Activated CD4-positive, alpha-beta T cell treated with anti-CD3 and anti-CD28 coated beads, Interleukin-2, Interleukin-6, amounts not matched to agents 100 ng/mL and 50 ng/mL, durations not matched to agents 16 hours and 8 hours (primary cell): ENCODE measurements at regions not wholly inside any gene's neighbourhood (a gene's known extent, or its start where the extent isn't known, plus 50 kb on each side); places are given as distances from the start of the nearest gene placed in this dataset.

Experiments
- DNase-seq: peaks from one replicate; pipeline ENCODE4 v3.0.0-alpha.2; 2020

DNA sequence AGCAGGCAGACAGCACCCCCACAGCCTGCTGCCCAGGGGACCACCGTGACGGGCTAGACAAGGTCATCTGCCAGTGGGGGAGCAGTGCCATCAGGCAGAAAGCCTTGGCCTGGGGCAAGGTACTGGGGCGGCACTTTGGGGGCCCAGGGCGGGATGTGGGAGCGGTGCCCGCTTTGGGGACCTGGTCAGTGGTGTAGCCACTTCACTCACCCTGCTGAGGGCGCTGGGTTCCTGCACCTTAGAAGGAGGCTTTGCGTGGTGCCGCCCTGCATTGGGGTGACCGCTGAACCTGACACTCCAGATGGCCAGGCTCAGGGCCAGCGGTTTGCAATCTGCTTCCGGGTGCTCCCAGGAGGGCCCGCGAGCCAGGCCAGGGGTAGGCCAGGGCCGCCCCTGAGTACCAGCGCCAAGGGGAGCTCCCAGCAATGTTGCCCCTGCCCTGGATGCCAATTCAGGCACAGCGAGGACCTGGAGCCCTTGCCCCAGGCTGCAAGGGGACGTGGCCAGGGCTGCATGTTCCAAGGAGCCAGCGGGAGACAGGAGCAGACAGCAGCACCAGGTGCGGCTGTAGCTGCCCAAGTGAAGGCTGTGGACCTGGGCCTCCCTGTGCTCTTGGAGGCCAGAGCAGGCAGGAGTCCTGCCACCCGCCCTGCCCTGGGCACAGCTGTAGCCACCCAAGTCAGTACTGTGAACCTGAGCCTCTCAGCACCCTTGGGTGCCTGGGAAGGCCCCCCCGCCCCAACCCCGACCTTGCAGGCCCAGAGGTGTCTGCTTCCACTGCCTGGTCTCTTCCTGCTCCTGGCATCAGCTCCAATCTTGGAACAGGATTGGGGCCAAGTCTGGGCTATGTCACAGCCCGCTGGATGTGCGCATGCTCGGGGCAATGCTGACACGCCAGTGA is 550.7 kb downstream of the SLC6A15 start:
- DNase-seq = no peak

- DNase-seq = no peak
Measured at GRCh38 chr12:84357314-84357713, 555.3 kb downstream of the SLC6A15 start.

GRCh38 chr12:84356224-84356623 is 556.4 kb downstream of the SLC6A15 start:
- DNase-seq = no peak

DNA sequence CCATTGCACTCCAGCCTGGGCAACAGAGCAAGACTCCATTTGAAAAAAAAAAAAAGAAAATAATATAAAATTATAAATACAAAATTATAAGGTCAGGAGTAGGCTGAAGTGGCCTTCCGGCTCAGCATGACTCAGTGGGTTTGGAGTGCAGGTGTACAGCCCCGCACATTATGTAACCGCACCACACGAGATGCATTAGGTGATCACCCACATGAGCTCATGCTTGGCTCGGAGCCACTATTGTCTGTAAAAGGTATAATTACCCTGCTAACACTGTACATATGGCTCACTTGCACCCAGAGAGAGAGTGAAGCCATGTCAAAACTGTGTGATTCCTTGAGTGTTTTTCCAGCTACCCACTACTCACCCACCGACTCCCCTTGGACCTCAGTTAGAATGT is 557.0 kb downstream of the SLC6A15 start:
- DNase-seq = no peak

GRCh38 chr12:84348582-84348981 is 564.0 kb downstream of the SLC6A15 start:
- no peak for DNase-seq

DNA sequence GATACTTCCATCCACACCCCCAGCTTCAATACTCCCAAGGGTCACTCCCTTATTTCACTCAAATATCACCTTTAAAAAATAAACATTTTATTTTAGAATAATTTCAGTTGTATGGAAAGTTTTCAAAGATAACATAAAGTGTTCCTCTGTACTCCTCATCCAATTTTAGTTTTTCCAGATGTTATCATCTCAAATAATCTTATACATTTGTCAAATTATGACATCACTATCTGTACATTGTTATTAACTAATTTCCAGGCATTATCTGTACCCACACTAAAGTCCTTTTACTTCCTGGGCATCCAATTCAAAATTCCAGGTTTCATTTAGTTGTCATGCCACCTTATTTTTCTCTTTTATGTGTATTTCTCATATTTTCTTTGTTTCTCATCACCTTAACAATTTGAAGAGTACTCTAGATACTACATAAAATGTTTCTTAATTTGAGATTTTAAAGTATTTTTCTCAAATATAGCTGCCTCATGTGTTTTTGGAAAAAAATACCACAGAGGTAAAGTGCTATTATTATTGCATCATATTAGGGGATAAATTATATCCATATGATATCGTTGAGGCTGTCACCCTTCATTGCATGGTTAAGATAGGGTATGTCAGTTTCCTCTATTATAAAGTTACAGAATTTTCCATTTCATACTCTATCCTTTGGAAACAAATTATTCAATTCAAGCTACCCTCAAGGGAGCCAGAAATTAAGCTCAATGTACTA is 571.0 kb downstream of the SLC6A15 start:
- DNase-seq = no peak

GRCh38 chr12:84336231-84336630 is 576.4 kb downstream of the SLC6A15 start:
- DNase-seq = no peak

- no peak for DNase-seq
Measured at GRCh38 chr12:84329938-84330337, 582.7 kb downstream of the SLC6A15 start.

DNA sequence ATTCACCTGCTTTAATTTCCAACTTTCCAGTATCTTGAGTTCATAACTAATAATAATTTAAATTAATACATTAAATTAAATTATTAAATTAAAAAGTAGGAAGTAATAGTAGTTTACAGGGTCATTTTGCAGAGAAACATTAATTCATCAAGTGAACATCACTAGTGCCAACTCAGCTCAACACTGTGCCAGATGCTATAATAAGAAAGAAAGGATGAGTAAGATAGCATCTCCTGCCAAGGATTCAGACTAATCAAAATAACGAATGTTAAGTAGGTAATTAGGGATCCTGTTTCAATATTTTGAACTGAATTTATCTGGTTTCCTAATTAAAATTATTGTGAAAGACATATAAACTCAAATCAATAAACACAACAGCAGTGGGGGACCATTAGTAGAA is 596.7 kb downstream of the SLC6A15 start:
- no peak for DNase-seq

DNA sequence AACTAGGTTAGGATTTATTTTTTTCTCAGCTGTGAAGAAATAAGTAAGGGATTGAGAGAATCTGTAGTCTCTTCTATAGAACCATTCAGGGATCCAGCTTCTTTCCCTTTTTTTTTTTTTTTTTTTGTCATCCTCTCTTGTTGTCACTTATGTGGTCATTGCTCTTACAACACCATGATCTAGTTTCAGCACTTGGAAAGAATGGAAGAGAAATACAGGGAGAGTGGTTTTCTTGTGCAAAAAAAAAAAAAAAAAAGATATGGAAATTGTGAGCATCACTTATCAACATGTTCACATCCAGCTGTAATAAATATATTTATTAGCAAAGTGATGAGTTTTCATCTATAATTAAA is 599.3 kb downstream of the SLC6A15 start:
- no peak for DNase-seq

GRCh38 chr12:84308211-84308610 is 604.4 kb downstream of the SLC6A15 start:
- no peak for DNase-seq

GRCh38 chr12:84305144-84305543 is 607.5 kb downstream of the SLC6A15 start:
- DNase-seq = no peak

- no peak for DNase-seq
Measured at GRCh38 chr12:84294246-84294645, 618.4 kb downstream of the SLC6A15 start.

GRCh38 chr12:84290168-84290567 is 622.4 kb downstream of the SLC6A15 start:
- no peak for DNase-seq

GRCh38 chr12:84277986-84278385 is 634.6 kb downstream of the SLC6A15 start:
- DNase-seq = no peak

- no peak for DNase-seq
Measured at GRCh38 chr12:84276215-84276614, 636.4 kb downstream of the SLC6A15 start.

DNA sequence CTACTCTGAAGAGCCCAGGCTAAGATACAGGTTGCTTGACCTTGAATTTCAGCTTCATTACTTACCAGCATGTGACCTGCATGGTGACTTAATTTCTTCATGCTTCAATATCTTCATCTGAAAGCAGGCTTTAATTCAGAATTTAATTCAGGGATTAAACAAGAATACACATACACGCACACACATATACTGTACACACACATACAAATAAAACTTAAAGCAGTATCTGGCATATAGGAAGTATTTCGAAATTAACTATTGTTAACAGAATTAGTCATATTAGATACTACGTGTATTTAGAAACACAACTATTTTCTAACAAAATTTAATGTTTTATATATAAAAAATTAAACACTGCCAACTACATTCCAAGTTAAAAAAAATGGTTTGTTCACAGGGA is 640.3 kb downstream of the SLC6A15 start:
- no peak for DNase-seq

- DNase-seq = no peak
Measured at GRCh38 chr12:84270470-84271140, 642.0 kb downstream of the SLC6A15 start.

- no peak for DNase-seq
Measured at GRCh38 chr12:84247931-84248330, 664.7 kb downstream of the SLC6A15 start.

DNA sequence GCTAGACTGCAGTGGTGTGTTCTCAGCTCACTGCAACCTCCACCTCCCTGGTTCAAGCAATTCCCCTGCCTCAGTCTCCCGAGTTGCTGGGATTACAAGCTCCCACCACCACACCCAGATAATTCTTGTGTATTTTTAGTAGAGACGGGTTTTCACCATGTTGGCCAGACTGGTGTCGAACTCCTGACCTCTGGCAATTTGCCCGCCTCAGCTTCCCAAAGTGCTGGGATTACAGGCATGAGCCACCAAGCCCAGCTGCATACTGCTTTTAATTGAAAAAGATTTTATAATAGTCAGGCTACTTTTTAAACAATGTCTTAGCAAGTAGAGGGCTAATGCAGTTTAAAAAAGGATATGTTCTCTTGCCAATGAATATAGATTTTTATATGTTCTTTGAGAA is 668.9 kb downstream of the SLC6A15 start:
- DNase-seq = no peak

GRCh38 chr12:84222841-84223240 is 689.8 kb downstream of the SLC6A15 start:
- DNase-seq = no peak

- no peak for DNase-seq
Measured at GRCh38 chr12:84218406-84218805, 694.2 kb downstream of the SLC6A15 start.

DNA sequence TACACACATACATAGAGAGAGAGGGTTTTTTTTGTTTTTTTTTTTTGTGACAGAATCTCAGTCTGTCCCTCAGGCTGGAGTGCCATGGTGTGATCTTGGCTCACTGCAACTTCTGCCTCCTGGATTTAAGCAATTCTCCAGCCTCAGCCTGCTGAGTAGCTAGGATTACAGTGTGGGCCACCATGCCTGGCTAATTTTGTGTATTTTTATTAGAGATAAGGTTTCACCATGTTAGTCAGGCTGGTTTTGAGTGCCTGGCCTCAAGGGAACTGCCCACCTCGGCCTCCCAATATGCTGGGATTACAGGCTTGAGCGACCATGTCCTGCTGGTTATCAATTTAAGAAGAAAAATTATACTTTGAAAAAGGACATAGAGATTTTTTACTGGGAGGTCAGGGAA is 710.6 kb downstream of the SLC6A15 start:
- no peak for DNase-seq
